ENCODE measurements at regions not wholly inside any gene's neighbourhood (a gene's known extent, or its start where the extent isn't known, plus 50 kb on each side); places are given as distances from the start of the nearest gene placed in this dataset.

- H3K27me3 Mint-ChIP-seq: no peaks in the 10 kb centered on the region
- POLR2A ChIA-PET: no interaction called here
- DNase-seq: no peak
These were observed 63.5 kb downstream of the SYT4 start for GRCh38 chr18:43213816-43214215.

GRCh38 chr18:43211059-43211458, 66.2 kb downstream of the SYT4 start:
- no peak for DNase-seq
- Mint-ChIP-seq H3K4me3 (no peak overlapping the region), H3K4me1 (no peaks in the 10 kb centered on the region), H3K27ac (no peak overlapping the region), H3K36me3 (ENCODE audit: low read depth) (no peaks in the 10 kb centered on the region), H3K27me3 (no peaks in the 10 kb centered on the region), H3K9me3 (no peaks in the 10 kb centered on the region)
- ChIA-PET POLR2A (no interaction called here), CTCF (no interaction called here)

More at GRCh38 chr18:43213816-43214215, 63.5 kb downstream of the SYT4 start:
- Mint-ChIP-seq H3K27ac (no peak overlapping the region), H3K36me3 (ENCODE audit: low read depth) (no peaks in the 10 kb centered on the region), H3K4me1 (no peaks in the 10 kb centered on the region), H3K9me3 (peaks cover 3% of the 10 kb centered on the region), H3K4me3 (no peak overlapping the region)
- CTCF ChIA-PET: no interaction called here

- DNase-seq: no peak
- no peaks in the 10 kb centered on the region for H3K9me3 Mint-ChIP-seq
- no peak overlapping the region for H3K4me3 Mint-ChIP-seq
- no peaks in the 10 kb centered on the region for H3K36me3 Mint-ChIP-seq (ENCODE audit: low read depth)
- POLR2A ChIA-PET: no interaction called here
- no peak overlapping the region for H3K27ac Mint-ChIP-seq
- CTCF ChIA-PET: no interaction called here
- no peaks in the 10 kb centered on the region for H3K27me3 Mint-ChIP-seq
- no peaks in the 10 kb centered on the region for H3K4me1 Mint-ChIP-seq
These were observed 79.9 kb upstream of the RIT2 start for GRCh38 chr18:43195421-43195820.

- no peak for DNase-seq
- H3K27me3 Mint-ChIP-seq: no peaks in the 10 kb centered on the region
- no peaks in the 10 kb centered on the region for H3K4me1 Mint-ChIP-seq
- no peak overlapping the region for H3K27ac Mint-ChIP-seq
- H3K9me3 Mint-ChIP-seq: peaks cover 3% of the 10 kb centered on the region
- no peaks in the 10 kb centered on the region for H3K36me3 Mint-ChIP-seq (ENCODE audit: low read depth)
- POLR2A ChIA-PET: no interaction called here
- no peak overlapping the region for H3K4me3 Mint-ChIP-seq
- CTCF ChIA-PET: no interaction called here
These were observed 77.9 kb upstream of the RIT2 start for GRCh38 chr18:43193336-43193735.

- no peaks in the 10 kb centered on the region for H3K36me3 Mint-ChIP-seq (ENCODE audit: low read depth)
- H3K27me3 Mint-ChIP-seq: no peaks in the 10 kb centered on the region
- no peaks in the 10 kb centered on the region for H3K4me1 Mint-ChIP-seq
- H3K9me3 Mint-ChIP-seq: peaks cover 3% of the 10 kb centered on the region
- CTCF ChIA-PET: no interaction called here
- no peak for DNase-seq
- POLR2A ChIA-PET: no interaction called here
- H3K4me3 Mint-ChIP-seq: no peak overlapping the region
- H3K27ac Mint-ChIP-seq: no peak overlapping the region
These were observed 76.9 kb upstream of the RIT2 start for GRCh38 chr18:43192408-43192807.

GRCh38 chr18:43181711-43182110, 66.2 kb upstream of the RIT2 start:
- Mint-ChIP-seq H3K4me3 (no peak overlapping the region), H3K27me3 (no peaks in the 10 kb centered on the region), H3K36me3 (ENCODE audit: low read depth) (no peaks in the 10 kb centered on the region), H3K4me1 (no peaks in the 10 kb centered on the region), H3K9me3 (no peaks in the 10 kb centered on the region), H3K27ac (no peak overlapping the region)
- CTCF ChIA-PET: no interaction called here
- POLR2A ChIA-PET: no interaction called here
- DNase-seq: no peak

- Mint-ChIP-seq H3K27ac (no peak overlapping the region), H3K9me3 (no peaks in the 10 kb centered on the region), H3K36me3 (ENCODE audit: low read depth) (no peaks in the 10 kb centered on the region), H3K4me3 (no peak overlapping the region), H3K27me3 (no peaks in the 10 kb centered on the region), H3K4me1 (no peaks in the 10 kb centered on the region)
- ChIA-PET CTCF (no interaction called here), POLR2A (no interaction called here)
- no peak for DNase-seq
These were observed 65.3 kb upstream of the RIT2 start for GRCh38 chr18:43180814-43181213.

GRCh38 chr18:43175257-43175656, 59.8 kb upstream of the RIT2 start:
- no peaks in the 10 kb centered on the region for H3K27me3 Mint-ChIP-seq
- no peaks in the 10 kb centered on the region for H3K4me1 Mint-ChIP-seq
- POLR2A ChIA-PET: no interaction called here
- no peak overlapping the region for H3K27ac Mint-ChIP-seq
- H3K36me3 Mint-ChIP-seq (ENCODE audit: low read depth): no peaks in the 10 kb centered on the region
- no peak overlapping the region for H3K4me3 Mint-ChIP-seq
- peaks cover 3% of the 10 kb centered on the region for H3K9me3 Mint-ChIP-seq
- DNase-seq: no peak
- CTCF ChIA-PET: interaction anchor here (0.5 kb wide), 1 partner anchor 309 kb away, joined by 4 read pairs; no protein-coding TSS in a partner anchor

- H3K27ac Mint-ChIP-seq: no peak overlapping the region
- H3K4me3 Mint-ChIP-seq: no peak overlapping the region
- DNase-seq: no peak
- H3K9me3 Mint-ChIP-seq: peaks cover 14% of the 10 kb centered on the region
- ChIA-PET CTCF (no interaction called here), POLR2A (no interaction called here)
- H3K4me1 Mint-ChIP-seq: no peaks in the 10 kb centered on the region
- H3K27me3 Mint-ChIP-seq: no peaks in the 10 kb centered on the region
- H3K36me3 Mint-ChIP-seq (ENCODE audit: low read depth): no peaks in the 10 kb centered on the region
These were observed 55.1 kb upstream of the RIT2 start for GRCh38 chr18:43170586-43170985.

Data from activated CD4-positive, alpha-beta T cell treated with anti-CD3 and anti-CD28 coated beads, Interleukin-2, amount 10 ng/mL, durations not matched to agents 7 days and 5 days (primary cell).